SIG-M5 treated with dmso at 0.1 percent for 504 hours (cell line): ENCODE measurements at regions not wholly inside any gene's neighbourhood (a gene's known extent, or its start where the extent isn't known, plus 50 kb on each side); places are given as distances from the start of the nearest gene placed in this dataset.
"Not testable (repeated sequence)": the region's sequence is repeated elsewhere in the genome, so short reads cannot be mapped to it uniquely, and the experiment has no call there.

ENCODE experiments used
- DNase-seq: peaks from one replicate; lab custom pipeline; 2025; ENCODE audit not compliant: unreplicated experiment; lab: John Stamatoyannopoulos, UW

DNA sequence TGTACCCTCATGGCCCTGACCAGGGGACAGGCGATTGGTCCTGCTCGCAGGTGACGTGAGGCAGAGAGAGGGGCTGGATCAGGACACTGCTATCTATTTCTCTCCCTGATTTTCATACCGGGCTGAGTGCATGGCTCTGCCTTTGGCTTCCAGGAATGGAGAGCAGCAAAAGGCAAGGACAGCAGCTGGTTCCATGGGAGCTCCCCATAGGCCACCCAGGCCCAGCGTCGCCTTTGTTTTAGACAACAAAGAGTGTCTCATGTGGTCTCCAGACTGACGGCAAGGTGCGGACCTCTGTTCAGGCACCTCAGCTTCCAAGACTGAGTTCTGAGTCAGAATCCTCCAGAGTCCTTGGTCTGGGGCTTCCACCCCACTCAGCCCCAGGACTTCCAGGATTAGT, 123.1 kb downstream of the VEGFA start:
- no peak for DNase-seq

- DNase-seq = no peak
These were observed 121.3 kb downstream of the VEGFA start for GRCh38 chr6:43891072-43891870.

DNA sequence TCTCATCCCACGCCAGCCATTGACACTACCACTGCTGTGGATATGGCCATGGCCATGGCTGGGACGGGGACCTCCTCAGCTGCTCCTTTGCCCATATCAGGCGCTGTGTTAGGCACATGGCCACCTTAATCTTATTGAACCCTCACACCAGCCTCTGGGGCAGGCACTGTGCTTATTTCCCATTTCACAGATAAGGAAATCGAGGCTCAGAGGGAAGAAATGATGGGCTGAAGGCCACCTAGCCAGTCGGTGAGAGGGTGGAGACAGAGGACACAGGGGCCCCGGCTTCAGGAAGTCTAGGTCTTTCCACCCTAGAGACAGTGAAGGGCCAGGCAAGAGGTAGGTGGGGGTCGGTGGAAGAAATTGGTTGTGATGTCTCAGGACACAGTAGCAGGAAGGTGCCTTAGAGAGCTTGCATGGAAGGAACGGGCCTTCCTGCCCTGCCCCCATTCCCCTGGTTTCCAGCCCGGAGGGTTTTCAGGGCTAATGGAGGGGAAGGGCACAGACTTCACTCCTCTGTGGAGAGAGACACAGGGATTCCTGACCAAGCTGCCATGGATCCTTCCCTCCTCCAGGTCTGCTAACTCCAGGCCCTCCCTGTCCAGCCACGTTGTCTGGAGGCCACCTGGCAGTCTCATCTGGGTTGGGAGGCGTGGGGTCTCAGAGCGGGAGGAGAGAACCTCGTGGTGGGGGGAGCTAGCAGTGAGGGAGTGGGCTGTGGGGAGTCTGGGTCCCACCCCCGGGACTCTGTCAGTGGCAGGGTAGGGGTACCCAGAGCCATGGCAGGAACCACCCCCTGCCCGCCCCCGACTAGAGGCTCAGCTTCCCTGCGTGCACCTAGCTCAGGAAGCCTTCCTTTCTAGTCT, 120.4 kb downstream of the VEGFA start:
- no peak for DNase-seq

GRCh38 chr6:43887906-43888683, 118.1 kb downstream of the VEGFA start:
- no peak for DNase-seq

DNA sequence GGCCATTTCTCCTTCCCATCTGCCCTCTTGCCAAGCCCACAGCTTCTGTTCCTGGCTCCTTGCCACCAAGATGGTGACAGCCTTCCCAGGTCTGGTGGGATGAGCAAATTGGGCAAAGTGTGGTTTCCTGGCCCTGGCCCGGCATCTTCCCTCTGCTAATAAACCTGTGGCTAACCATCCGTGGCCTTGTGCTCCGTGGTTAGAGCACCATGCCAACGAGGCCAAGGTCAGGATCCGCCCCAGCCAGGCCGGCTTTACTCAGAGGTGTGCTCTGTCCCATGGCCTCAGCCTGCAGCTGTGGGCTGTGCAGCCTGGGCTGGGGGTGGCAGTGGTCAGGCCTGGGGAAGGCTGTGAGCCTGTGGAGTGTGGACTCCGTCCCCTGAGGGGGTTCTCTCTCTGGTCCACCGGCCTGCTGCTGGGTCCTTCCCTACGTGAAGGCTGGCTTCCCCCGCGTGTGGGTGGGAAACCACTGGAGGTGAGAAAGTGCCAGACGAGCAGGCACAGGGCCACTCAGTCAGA, 117.4 kb downstream of the VEGFA start:
- DNase-seq = no peak

GRCh38 chr6:43886717-43887339, 116.8 kb downstream of the VEGFA start:
- no peak for DNase-seq

DNA sequence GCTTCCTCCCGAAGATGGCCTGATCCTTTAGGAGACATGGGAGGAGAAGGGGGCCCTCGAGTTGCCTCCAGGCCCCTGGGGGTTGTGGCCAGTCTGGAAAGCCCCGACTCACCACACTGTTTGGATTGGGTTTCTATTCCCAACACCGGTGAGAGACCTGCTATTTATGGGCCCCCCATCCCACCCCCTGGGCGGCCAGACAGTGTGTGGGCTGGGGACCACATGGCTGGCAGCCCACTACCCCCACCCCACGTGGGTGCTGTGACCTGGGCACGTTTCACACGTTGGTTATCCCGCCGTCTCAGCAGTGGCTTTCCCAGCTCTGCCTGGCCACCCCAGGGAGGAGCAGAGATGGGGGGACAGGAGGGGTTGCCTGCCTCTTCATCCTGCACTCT, 116.1 kb downstream of the VEGFA start:
- no peak for DNase-seq

DNA sequence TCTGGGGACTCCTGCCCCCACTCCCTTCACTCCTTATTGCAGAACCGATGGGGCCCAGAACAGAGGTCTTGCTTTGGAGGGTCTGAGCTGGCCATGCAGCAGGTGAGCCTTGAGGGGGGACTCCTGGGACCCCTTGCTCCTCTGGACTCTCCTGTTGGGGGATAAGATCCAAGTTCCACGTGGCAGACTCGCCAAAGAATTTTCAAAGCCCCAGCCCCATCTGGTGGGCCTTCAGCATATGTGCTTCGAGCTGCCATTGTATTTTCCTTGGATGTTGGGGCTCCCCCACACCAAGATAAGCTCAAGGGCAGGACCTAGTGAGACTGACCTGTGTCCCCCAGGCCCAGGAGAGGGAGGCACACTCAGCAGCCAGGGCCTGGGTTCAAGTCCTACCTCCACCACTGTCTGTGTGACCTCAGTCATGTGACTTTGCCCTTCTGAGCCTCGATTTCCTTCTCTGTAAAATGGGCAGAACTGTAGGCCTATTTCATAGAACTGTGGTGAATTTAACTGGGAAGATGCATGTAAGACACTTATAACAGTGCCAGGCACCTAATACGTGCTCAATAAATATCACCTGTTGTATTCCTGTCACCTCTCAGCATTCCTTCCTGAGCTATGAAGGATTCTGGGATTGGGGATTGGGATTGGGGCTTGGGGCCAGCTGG, 115.5 kb downstream of the VEGFA start:
- no peak for DNase-seq

- peak; percentile 19 for DNase-seq
These were observed 114.6 kb downstream of the VEGFA start for GRCh38 chr6:43884652-43885022.

DNA sequence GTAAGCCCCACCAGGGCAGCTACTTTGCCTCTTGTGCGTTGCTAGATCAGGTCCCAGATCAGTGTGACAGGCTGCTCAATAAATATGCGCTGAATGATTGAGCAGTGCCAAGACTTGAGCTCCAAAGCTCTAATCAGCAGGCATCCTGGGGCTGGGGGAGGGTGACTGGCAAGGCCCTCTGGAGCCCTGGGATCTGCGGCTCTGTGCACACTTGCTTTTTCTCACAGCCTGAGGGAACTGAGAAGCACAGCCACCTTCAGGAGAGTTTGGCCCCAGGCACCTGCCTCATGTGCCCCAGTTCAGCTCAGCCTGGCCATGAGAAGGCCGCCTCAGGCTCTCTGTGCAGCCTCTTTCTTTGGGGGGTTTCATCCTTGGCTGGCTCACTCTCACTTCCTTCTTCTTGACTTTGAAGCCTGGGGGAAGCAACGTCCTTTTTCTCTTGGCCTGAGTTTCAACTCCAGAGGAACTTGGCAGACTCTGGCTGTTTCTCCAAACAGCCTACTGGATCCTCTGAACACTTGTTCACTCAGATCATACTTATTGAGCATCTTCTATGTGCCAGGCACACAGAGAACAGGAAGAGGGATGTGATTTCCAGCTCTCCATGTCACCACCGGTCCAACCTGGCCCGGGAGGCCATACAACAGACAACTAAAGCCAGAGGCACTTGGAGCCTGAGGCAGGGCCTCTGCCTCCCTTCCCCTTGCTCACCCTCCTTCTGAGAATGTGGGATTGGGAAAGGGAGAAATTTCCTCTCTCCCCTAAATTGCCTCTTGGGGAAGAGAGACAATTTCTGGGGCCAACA, 114.0 kb downstream of the VEGFA start:
- peak; percentile 92 for DNase-seq

- not testable (repeated sequence) for DNase-seq
These were observed 112.9 kb downstream of the VEGFA start for GRCh38 chr6:43882690-43883448.

GRCh38 chr6:43880236-43881137, 110.5 kb downstream of the VEGFA start:
- no peak for DNase-seq

- no peak for DNase-seq
These were observed 109.7 kb downstream of the VEGFA start for GRCh38 chr6:43879722-43880121.

GRCh38 chr6:43878823-43879495, 108.9 kb downstream of the VEGFA start:
- DNase-seq = no peak

- no peak for DNase-seq
These were observed 108.2 kb downstream of the VEGFA start for GRCh38 chr6:43878127-43878634.

DNA sequence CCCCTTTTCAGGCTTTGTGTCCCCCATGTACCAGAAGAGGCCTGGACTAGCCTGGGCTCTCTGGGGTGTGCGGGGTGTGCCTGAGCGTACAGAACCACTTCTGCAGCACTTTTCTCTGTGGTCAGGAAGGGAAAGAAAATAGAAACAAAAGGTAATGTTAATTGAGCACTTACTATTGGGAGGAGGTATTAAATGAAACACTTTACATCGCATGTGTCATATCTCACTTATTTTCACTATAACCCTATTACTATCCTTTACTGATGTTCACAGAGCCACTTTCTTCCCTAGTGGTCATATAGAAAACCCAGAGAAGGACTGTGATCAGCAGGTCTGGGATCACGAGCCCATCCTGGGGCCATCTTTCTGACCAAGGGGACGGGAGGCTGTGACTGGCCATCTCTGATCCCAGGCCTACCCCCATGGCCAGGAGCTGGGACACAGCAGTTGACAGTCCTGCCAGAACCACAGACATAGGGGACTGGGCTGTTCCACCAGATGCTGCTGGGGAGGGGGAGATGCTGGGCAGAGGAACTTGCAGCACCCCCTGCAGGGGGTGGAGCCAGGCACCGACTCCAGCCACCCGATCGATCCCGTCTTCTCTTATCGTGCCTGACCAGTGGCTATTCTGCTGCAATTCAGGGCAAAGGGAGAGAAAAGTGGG, 107.6 kb downstream of the VEGFA start:
- no peak for DNase-seq
